Tibial nerve (tissue), 4 donors: ENCODE measurements at regions not wholly inside any gene's neighbourhood (a gene's known extent, or its start where the extent isn't known, plus 50 kb on each side); places are given as distances from the start of the nearest gene placed in this dataset.

Experiments
- DNase-seq, 2 donors: peaks; one replicate each; pipeline ENCODE4 v3.0.0-alpha.2; 2019; ENCODE audit warnings: low spot score in 2 of 2
- H3K27ac ChIP-seq, 4 donors: fragments of 200-600 bp; sonication (generic) in 3 of 4; one replicate each; pipeline ENCODE4 v1.5.1; 2017 to 2019; ENCODE audit warnings: mild to moderate bottlenecking in 1 of 4
- H3K27me3 ChIP-seq, 2 donors: fragments of 200-600 bp; sonication (generic) in 1 of 2; one replicate each; pipeline versions ENCODE4 v1.5.1 to v1.6.0; 2017 to 2019
- H3K36me3 ChIP-seq, 3 donors: fragments of 200-600 bp; sonication (generic); one replicate each; pipeline ENCODE4 v1.5.1; 2018 to 2019
- H3K4me1 ChIP-seq, 4 donors: fragments of 200-600 bp; sonication (generic) in 3 of 4; one replicate each; pipeline ENCODE4 v1.5.1; 2017 to 2019
- H3K4me3 ChIP-seq, 4 donors: fragments of 200-600 bp; sonication (generic) in 3 of 4; one replicate each; pipeline ENCODE4 v1.5.1; 2017 to 2019; ENCODE audit warnings: mild to moderate bottlenecking in 1 of 4, moderate library complexity in 1 of 4
- H3K9me3 ChIP-seq, 4 donors: fragments of 200-600 bp; sonication (generic) in 3 of 4; one replicate each; pipeline ENCODE4 v1.5.1; 2017 to 2019
- EP300 ChIP-seq, 2 donors: sonication (generic); formaldehyde crosslinking; IDR thresholded peaks; one replicate each; pipeline ENCODE4 v1.6.1; 2017; ENCODE audit warnings: antibody characterized with exemption in 2 of 2, mild to moderate bottlenecking in 1 of 2
- POLR2A ChIP-seq, 2 donors: fragments of 450-650 bp; IDR thresholded peaks; one replicate each; pipeline ENCODE4 v1.6.1; 2017; ENCODE audit warnings: antibody characterized with exemption in 2 of 2, mild to moderate bottlenecking in 2 of 2, moderate library complexity in 2 of 2
- WGBS, 2 donors: methylation state at CpG; one replicate each; pipeline ENCODE4 v1.1.5; 2018; 5-methylcytosine and 5-hydroxymethylcytosine counted together
- TF ChIP-seq, protein P1 (sequence below), 5 experiments: fragments of 200-600 bp in 3 of 5; fragments of 450-650 bp in 2 of 5; sonication (generic) in 3 of 5; IDR thresholded peaks; one replicate each; pipeline ENCODE4 v1.5.1; 2016 to 2019; ENCODE audit warnings: antibody characterized with exemption in 5 of 5, mild to moderate bottlenecking in 3 of 5, moderate library complexity in 2 of 5

DNA sequence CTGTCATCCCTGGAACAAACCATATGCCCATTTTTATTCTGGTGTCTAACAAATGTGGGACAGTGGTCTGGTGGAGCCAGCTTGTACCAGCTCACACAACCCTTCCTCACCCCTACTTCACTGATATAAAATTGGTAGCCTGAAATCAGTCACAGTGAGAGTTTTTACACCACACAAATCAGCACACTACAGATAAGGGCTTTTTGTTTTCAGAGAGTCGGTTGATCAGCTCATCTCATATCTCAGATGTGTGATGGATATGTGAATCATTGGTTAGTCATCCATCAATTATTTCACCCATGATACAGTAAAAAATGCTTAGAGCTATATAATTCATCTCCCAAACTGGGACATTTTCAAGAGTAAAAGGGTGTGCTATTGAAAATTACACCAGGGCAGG is 529.2 kb downstream of the EBF1 start:
- TF ChIP-seq POLR2A (IDR thresholded peaks at IDR 0.05) (no peak), EP300 (IDR thresholded peaks at IDR 0.05) (no peak)
- TF ChIP-seq, protein P1, sequence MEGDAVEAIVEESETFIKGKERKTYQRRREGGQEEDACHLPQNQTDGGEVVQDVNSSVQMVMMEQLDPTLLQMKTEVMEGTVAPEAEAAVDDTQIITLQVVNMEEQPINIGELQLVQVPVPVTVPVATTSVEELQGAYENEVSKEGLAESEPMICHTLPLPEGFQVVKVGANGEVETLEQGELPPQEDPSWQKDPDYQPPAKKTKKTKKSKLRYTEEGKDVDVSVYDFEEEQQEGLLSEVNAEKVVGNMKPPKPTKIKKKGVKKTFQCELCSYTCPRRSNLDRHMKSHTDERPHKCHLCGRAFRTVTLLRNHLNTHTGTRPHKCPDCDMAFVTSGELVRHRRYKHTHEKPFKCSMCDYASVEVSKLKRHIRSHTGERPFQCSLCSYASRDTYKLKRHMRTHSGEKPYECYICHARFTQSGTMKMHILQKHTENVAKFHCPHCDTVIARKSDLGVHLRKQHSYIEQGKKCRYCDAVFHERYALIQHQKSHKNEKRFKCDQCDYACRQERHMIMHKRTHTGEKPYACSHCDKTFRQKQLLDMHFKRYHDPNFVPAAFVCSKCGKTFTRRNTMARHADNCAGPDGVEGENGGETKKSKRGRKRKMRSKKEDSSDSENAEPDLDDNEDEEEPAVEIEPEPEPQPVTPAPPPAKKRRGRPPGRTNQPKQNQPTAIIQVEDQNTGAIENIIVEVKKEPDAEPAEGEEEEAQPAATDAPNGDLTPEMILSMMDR (IDR thresholded peaks at IDR 0.05) = no peak
- H3K27ac ChIP-seq = no peak overlapping the region
- no peaks in the 10 kb centered on the region for H3K36me3 ChIP-seq
- H3K4me3 ChIP-seq = no peak overlapping the region
- H3K27me3 ChIP-seq = no peaks in the 10 kb centered on the region
- no peaks in the 10 kb centered on the region for H3K9me3 ChIP-seq
- DNase-seq = no peak
- H3K4me1 ChIP-seq = no peaks in the 10 kb centered on the region
- WGBS, 2 donors = 54 to 100% methylated on average over 1 of the region's 1 CpG

DNA sequence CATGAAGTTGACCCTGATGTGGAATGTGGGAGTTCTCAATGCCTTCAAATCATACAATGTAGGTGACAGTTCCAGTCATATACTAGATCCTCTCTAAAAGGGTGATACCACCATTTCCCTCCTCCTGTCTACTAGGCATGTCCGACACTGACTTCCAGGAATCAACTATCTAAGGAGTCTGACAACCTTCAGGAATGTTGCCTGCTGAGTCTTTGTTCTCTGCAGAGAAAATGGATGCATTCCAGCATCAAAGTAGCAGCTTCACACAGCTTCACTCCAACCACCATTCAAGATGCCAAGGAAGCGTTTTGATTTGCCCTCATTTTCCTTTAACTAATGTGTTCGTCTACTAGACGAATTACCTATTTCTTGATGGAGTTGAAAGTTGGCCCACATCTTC is 530.2 kb downstream of the EBF1 start:
- H3K27ac ChIP-seq = no peak overlapping the region
- no peaks in the 10 kb centered on the region for H3K9me3 ChIP-seq
- no peaks in the 10 kb centered on the region for H3K4me1 ChIP-seq
- WGBS, 2 donors = 85 to 87% methylated on average over 4 of the region's 4 CpGs
- no peaks in the 10 kb centered on the region for H3K36me3 ChIP-seq
- DNase-seq = no peak
- no peaks in the 10 kb centered on the region for H3K27me3 ChIP-seq
- TF ChIP-seq, protein P1 (IDR thresholded peaks at IDR 0.05) = no peak
- TF ChIP-seq EP300 (IDR thresholded peaks at IDR 0.05) (no peak), POLR2A (IDR thresholded peaks at IDR 0.05) (no peak)
- H3K4me3 ChIP-seq = no peak overlapping the region

DNA sequence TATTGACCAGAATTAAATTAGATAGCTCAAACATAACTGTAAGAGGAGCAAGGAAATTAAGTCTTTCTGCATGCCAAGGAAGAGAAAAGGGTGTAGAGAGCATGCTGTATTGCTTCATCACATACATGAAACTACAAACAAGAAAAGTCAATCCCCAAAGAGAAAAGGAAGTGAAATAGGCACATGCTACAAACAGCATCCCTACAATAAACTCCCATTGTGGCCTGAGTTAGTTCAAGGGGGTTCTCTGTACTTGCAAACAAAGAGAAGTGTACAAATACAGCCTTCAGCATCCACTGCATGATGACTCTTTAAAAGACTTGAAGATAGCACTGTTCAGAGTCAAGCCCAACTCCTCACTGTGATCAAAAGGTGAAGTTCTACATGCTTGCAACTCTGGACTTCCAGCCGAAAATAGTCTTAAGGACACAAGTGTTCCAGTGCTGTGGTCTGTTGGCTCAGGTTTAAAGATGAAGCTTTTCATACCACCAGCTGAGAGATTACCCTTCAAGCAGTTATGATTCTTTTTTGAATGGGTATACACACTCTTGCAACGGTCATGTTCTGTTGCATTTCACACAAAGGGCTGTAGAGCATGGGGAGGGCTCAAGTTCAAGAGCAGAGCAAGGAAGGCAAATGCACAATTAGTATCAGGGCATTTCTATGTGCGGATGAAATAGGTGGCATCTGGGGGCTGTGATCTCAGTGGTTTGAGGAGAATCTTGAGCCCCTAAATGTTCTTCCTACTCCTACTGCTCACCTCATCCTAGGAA is 534.5 kb downstream of the EBF1 start:
- DNase-seq = no peak
- 59 to 77% methylated on average over 3 of the region's 3 CpGs for WGBS, 2 donors
- Histone ChIP-seq H3K36me3 (no peaks in the 10 kb centered on the region), H3K9me3 (no peaks in the 10 kb centered on the region), H3K27me3 (no peaks in the 10 kb centered on the region), H3K27ac (no peak overlapping the region), H3K4me1 (no peaks in the 10 kb centered on the region), H3K4me3 (no peak overlapping the region)
- TF ChIP-seq, protein P1 (IDR thresholded peaks at IDR 0.05) = no peak
- TF ChIP-seq EP300 (IDR thresholded peaks at IDR 0.05) (no peak), POLR2A (IDR thresholded peaks at IDR 0.05) (no peak)

DNA sequence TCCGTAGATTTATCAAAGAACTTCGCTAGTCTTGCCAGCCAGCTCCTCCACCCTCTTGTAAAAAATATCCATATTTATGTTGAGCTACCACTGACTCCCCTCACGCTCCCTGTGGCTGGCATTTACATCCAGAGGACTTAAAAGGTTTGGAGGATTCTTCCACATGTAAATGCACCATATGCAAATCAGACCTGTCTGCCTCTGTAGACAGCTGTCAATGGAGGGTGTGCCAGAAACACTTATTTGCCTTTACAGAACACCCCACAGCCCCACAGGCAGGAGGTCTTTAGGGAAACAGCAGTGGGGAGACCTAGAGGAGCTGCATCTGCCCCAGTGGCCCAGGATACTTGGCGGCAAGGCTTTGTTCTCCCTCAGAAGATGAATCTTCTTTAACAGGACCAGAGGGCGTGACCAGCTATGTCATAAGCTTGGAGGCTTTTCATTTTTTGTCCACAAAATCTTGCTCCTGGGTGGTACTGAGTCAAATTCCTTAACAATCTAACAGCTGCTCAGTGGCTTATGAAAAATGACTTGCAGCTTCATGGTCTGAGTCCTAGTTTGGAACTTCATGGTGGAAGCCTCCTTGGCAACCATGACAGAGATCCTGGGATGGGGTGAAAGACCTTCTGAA is 535.8 kb downstream of the EBF1 start:
- WGBS, 2 donors = 93 to 98% methylated on average over 5 of the region's 5 CpGs
- no peaks in the 10 kb centered on the region for H3K27me3 ChIP-seq
- no peak for TF ChIP-seq EP300 (IDR thresholded peaks at IDR 0.05)
- TF ChIP-seq, protein P1 (IDR thresholded peaks at IDR 0.05) = no peak
- no peak for DNase-seq
- H3K36me3 ChIP-seq = no peaks in the 10 kb centered on the region
- no peaks in the 10 kb centered on the region for H3K4me1 ChIP-seq
- H3K4me3 ChIP-seq = no peak overlapping the region
- no peaks in the 10 kb centered on the region for H3K9me3 ChIP-seq
- no peak overlapping the region for H3K27ac ChIP-seq

DNA sequence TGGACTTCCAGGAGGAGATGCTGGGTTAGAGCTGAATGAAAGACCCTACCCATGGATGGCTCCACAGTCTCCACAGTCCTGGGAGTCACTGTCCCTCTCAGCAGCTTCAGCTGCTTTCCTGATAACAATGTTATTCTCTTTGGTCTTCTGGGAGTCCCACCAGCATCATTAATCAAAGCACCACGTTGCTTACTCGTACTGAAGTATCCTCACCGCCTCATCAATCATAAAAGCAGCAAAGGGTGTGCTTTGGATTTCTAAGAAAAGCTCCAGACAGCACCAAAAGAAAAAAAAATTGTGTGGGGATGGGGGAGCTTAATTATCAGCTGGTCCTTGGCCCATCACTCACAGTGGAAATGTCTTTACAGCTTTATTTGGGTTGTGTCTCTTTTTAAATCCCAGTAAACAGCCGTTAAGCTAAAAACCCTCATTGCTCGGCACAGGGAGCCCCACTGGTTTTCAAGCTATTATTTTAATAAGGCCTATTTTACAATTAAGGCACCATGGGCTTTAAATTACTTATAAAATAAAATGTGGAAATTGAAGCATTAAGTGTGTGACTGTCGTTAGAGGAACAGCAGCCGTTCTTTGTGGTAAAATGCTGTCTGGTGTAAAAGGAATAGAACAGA is 538.0 kb downstream of the EBF1 start:
- WGBS, 2 donors = 76 to 81% methylated on average over 7 of the region's 7 CpGs

More for the DNA sequence above, 538.0 kb downstream of the EBF1 start:
- Histone ChIP-seq H3K36me3 (no peaks in the 10 kb centered on the region), H3K4me1 (no peaks in the 10 kb centered on the region), H3K27me3 (no peaks in the 10 kb centered on the region), H3K9me3 (no peaks in the 10 kb centered on the region), H3K4me3 (no peak overlapping the region), H3K27ac (no peak overlapping the region)
- TF ChIP-seq, protein P1 (IDR thresholded peaks at IDR 0.05) = no peak
- no peak for DNase-seq
